ENCODE measurements at regions not wholly inside any gene's neighbourhood (a gene's known extent, or its start where the extent isn't known, plus 50 kb on each side); places are given as distances from the start of the nearest gene placed in this dataset.

- Histone ChIP-seq H3K4me3 (ENCODE audit: low read depth, low read length) (no peak overlapping the region), H3K27me3 (ENCODE audit: control insufficient read depth, insufficient read depth, low read length) (no peaks in the 10 kb centered on the region), H3K36me3 (ENCODE audit: control insufficient read depth, insufficient read depth, low read length) (no peaks in the 10 kb centered on the region)
- POLR2A ChIA-PET, result no interaction called here
- CTCF ChIA-PET, result interaction anchor here (1.4 kb wide), 1 partner anchor 154 kb away, joined by 5 read pairs; no protein-coding TSS in a partner anchor
- no peak for TF ChIP-seq CTCF (IDR thresholded peaks at IDR 0.05; ENCODE audit: insufficient read depth, low read depth, low read length)
- no peak for DNase-seq (ENCODE audit: low read depth)
Measured at GRCh38 chr20:56783826-56784225, 154.7 kb downstream of the TFAP2C start.

- no peaks in the 10 kb centered on the region for H3K27me3 ChIP-seq (ENCODE audit: control insufficient read depth, insufficient read depth, low read length)
- ChIA-PET CTCF (no interaction called here), POLR2A (no interaction called here)
- H3K36me3 ChIP-seq (ENCODE audit: control insufficient read depth, insufficient read depth, low read length), result no peaks in the 10 kb centered on the region
- no peak overlapping the region for H3K4me3 ChIP-seq (ENCODE audit: low read depth, low read length)
- DNase-seq (ENCODE audit: low read depth), result no peak
- no peak for TF ChIP-seq CTCF (IDR thresholded peaks at IDR 0.05; ENCODE audit: insufficient read depth, low read depth, low read length)
Measured at GRCh38 chr20:56786503-56786902, 157.4 kb downstream of the TFAP2C start.

- no peak for TF ChIP-seq CTCF (IDR thresholded peaks at IDR 0.05; ENCODE audit: insufficient read depth, low read depth, low read length)
Measured at GRCh38 chr20:56788041-56788670, 159.1 kb downstream of the TFAP2C start.

GRCh38 chr20:56788671-56789610 lies 159.8 kb downstream of the TFAP2C start:
- H3K36me3 ChIP-seq (ENCODE audit: control insufficient read depth, insufficient read depth, low read length), result no peaks in the 10 kb centered on the region
- ChIA-PET CTCF (interaction anchor here (0.6 to 2.0 kb wide), 4 partner anchors 37 to 159 kb away, joined by 3 to 6 read pairs (median 4); partner anchors contain the start of gene TFAP2C), POLR2A (no interaction called here)
- no peak for DNase-seq (ENCODE audit: low read depth)
- no peaks in the 10 kb centered on the region for H3K27me3 ChIP-seq (ENCODE audit: control insufficient read depth, insufficient read depth, low read length)
- TF ChIP-seq CTCF (IDR thresholded peaks at IDR 0.05; ENCODE audit: insufficient read depth, low read depth, low read length), result no peak
- H3K4me3 ChIP-seq (ENCODE audit: low read depth, low read length), result no peak overlapping the region

More at GRCh38 chr20:56788041-56788670, 159.1 kb downstream of the TFAP2C start:
- H3K36me3 ChIP-seq (ENCODE audit: control insufficient read depth, insufficient read depth, low read length), result no peaks in the 10 kb centered on the region
- POLR2A ChIA-PET, result interaction anchor here (0.7 to 0.8 kb wide), 2 partner anchors 152 to 1695 kb away, joined by 3 read pairs; no protein-coding TSS in a partner anchor
- CTCF ChIA-PET, result interaction anchor here (1.1 to 2.0 kb wide), 3 partner anchors 38 to 159 kb away, joined by 3 to 6 read pairs (median 5); partner anchors contain the start of gene TFAP2C
- no peak overlapping the region for H3K4me3 ChIP-seq (ENCODE audit: low read depth, low read length)
- peak; percentile 89 for DNase-seq (ENCODE audit: low read depth)
- no peaks in the 10 kb centered on the region for H3K27me3 ChIP-seq (ENCODE audit: control insufficient read depth, insufficient read depth, low read length)

GRCh38 chr20:56793916-56794315 lies 164.8 kb downstream of the TFAP2C start:
- TF ChIP-seq CTCF (IDR thresholded peaks at IDR 0.05; ENCODE audit: insufficient read depth, low read depth, low read length), result no peak
- H3K4me3 ChIP-seq (ENCODE audit: low read depth, low read length), result no peak overlapping the region
- no peak for DNase-seq (ENCODE audit: low read depth)
- ChIA-PET CTCF (interaction anchor here (1.4 to 1.7 kb wide), 2 partner anchors 26 to 164 kb away, joined by 3 read pairs; partner anchors contain the start of gene TFAP2C), POLR2A (no interaction called here)
- H3K36me3 ChIP-seq (ENCODE audit: control insufficient read depth, insufficient read depth, low read length), result no peaks in the 10 kb centered on the region
- no peaks in the 10 kb centered on the region for H3K27me3 ChIP-seq (ENCODE audit: control insufficient read depth, insufficient read depth, low read length)
